Hepatocyte (in vitro differentiated cells): ENCODE measurements at regions not wholly inside any gene's neighbourhood (a gene's known extent, or its start where the extent isn't known, plus 50 kb on each side); places are given as distances from the start of the nearest gene placed in this dataset.

Experiments used
- DNase-seq: peaks from one replicate; pipeline ENCODE4 v3.0.0-alpha.2; 2016; ENCODE audit warnings: low spot score
- H2AFZ ChIP-seq: fragments of 200-600 bp; sonication (generic); 2 replicates; pipeline ENCODE4 v1.6.0; 2016; ENCODE audit warnings: antibody characterized with exemption, mild to moderate bottlenecking
- H3K27ac ChIP-seq: fragments of 200-600 bp; sonication (generic); 2 replicates; pipeline ENCODE4 v1.5.1; 2016; ENCODE audit warnings: mild to moderate bottlenecking
- H3K27me3 ChIP-seq: fragments of 200-600 bp; sonication (generic); 2 replicates; pipeline ENCODE4 v1.6.1; 2016
- H3K36me3 ChIP-seq: fragments of 200-600 bp; sonication (generic); replicated peaks from 2 replicates; pipeline ENCODE4 v1.5.1; 2016; ENCODE audit warnings: low read depth; ENCODE audit not compliant: insufficient read depth
- H3K4me1 ChIP-seq: fragments of 200-600 bp; sonication (generic); 2 replicates; pipeline ENCODE4 v1.5.1; 2016; ENCODE audit warnings: mild to moderate bottlenecking, moderate library complexity; ENCODE audit not compliant: insufficient read depth
- H3K4me2 ChIP-seq: fragments of 200-600 bp; sonication (generic); 2 replicates; pipeline ENCODE4 v1.6.0; 2016
- H3K4me3 ChIP-seq: fragments of 200-600 bp; sonication (generic); 2 replicates; pipeline ENCODE4 v1.5.1; 2016; ENCODE audit warnings: mild to moderate bottlenecking
- H3K79me2 ChIP-seq: fragments of 200-600 bp; sonication (generic); 2 replicates; pipeline ENCODE4 v1.6.0; 2017; ENCODE audit warnings: mild to moderate bottlenecking
- H3K9me2 ChIP-seq: fragments of 200-600 bp; sonication (generic); replicated peaks from 2 replicates; pipeline ENCODE4 v1.6.0; 2017; ENCODE audit warnings: mild to moderate bottlenecking; ENCODE audit not compliant: insufficient read depth
- H3K9me3 ChIP-seq: fragments of 200-600 bp; sonication (generic); 2 replicates; pipeline ENCODE4 v1.5.1; 2016; ENCODE audit warnings: low read depth, mild to moderate bottlenecking
- H4K20me1 ChIP-seq: fragments of 200-600 bp; sonication (generic); 2 replicates; pipeline ENCODE4 v1.6.0; 2016; ENCODE audit warnings: mild to moderate bottlenecking; ENCODE audit not compliant: insufficient read depth, poor library complexity, severe bottlenecking
- EZH2 ChIP-seq: fragments of 200-600 bp; sonication (generic); IDR thresholded peaks from 2 replicates; pipeline ENCODE4 v1.6.1; 2016; ENCODE audit warnings: antibody characterized with exemption, mild to moderate bottlenecking, borderline replicate concordance
- EZH2phosphoT487 ChIP-seq: fragments of 200-600 bp; sonication (generic); IDR thresholded peaks from one replicate; pipeline ENCODE4 v1.6.1; 2018; ENCODE audit warnings: antibody characterized with exemption, mild to moderate bottlenecking, low read depth, moderate library complexity; ENCODE audit not compliant: unreplicated experiment, severe bottlenecking
- WGBS: methylation state at CpG from one replicate; pipeline ENCODE4 v1.1.6; 2016; ENCODE audit warnings: low lambda C conversion rate; ENCODE audit errors: missing lambda C conversion rate; 5-methylcytosine and 5-hydroxymethylcytosine counted together
- TF ChIP-seq, protein P1 (sequence below): fragments of 200-600 bp; sonication (generic); IDR thresholded peaks from 2 replicates; pipeline ENCODE4 v1.5.1; 2016; ENCODE audit warnings: antibody characterized with exemption, mild to moderate bottlenecking; ENCODE audit not compliant: poor library complexity

- no peaks in the 10 kb centered on the region for H3K9me2 ChIP-seq
- H3K27me3 ChIP-seq, result no peaks in the 10 kb centered on the region
- TF ChIP-seq, protein P1, sequence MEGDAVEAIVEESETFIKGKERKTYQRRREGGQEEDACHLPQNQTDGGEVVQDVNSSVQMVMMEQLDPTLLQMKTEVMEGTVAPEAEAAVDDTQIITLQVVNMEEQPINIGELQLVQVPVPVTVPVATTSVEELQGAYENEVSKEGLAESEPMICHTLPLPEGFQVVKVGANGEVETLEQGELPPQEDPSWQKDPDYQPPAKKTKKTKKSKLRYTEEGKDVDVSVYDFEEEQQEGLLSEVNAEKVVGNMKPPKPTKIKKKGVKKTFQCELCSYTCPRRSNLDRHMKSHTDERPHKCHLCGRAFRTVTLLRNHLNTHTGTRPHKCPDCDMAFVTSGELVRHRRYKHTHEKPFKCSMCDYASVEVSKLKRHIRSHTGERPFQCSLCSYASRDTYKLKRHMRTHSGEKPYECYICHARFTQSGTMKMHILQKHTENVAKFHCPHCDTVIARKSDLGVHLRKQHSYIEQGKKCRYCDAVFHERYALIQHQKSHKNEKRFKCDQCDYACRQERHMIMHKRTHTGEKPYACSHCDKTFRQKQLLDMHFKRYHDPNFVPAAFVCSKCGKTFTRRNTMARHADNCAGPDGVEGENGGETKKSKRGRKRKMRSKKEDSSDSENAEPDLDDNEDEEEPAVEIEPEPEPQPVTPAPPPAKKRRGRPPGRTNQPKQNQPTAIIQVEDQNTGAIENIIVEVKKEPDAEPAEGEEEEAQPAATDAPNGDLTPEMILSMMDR, result no peak
- no peak for TF ChIP-seq EZH2
- no peak for TF ChIP-seq EZH2phosphoT487
- H3K36me3 ChIP-seq, result no peaks in the 10 kb centered on the region
- H3K4me3 ChIP-seq, result no peak overlapping the region
- H3K9me3 ChIP-seq, result no peaks in the 10 kb centered on the region
- WGBS, result 86% methylated on average over 3 of the region's 3 CpGs
- H4K20me1 ChIP-seq, result no peaks in the 10 kb centered on the region
- no peaks in the 10 kb centered on the region for H3K79me2 ChIP-seq
- H3K4me2 ChIP-seq, result no peak overlapping the region
- H2AFZ ChIP-seq, result no peak overlapping the region
- no peaks in the 10 kb centered on the region for H3K4me1 ChIP-seq
- DNase-seq, result no peak
- no peak overlapping the region for H3K27ac ChIP-seq
These were observed 133.5 kb upstream of the UBE2E3 start for GRCh38 chr2:180846756-180847472.

DNA sequence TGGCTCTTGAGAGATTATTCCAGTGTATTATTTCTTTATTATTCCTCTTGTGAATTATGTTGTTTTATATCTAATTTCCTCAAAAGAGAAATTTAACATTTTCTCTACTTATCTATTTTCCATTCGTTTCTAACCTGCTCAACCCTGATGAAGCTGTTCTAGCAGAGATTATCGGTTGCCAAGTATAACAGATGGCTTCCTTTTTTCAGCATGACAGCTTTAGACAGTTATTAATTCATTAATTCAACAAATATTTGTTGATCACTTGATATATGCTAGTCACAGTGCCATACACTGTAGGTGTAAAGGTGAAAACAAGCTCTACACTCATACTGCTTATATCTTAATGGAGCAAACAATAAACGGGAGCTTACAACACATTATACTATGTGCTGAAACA, 137.9 kb upstream of the UBE2E3 start:
- no peaks in the 10 kb centered on the region for H3K79me2 ChIP-seq
- no peak overlapping the region for H2AFZ ChIP-seq
- H3K27ac ChIP-seq, result no peak overlapping the region
- H3K9me3 ChIP-seq, result no peaks in the 10 kb centered on the region
- WGBS, result 78% methylated on average over 3 of the region's 3 CpGs
- no peaks in the 10 kb centered on the region for H3K27me3 ChIP-seq
- no peak for DNase-seq
- no peak overlapping the region for H3K4me2 ChIP-seq
- no peaks in the 10 kb centered on the region for H3K36me3 ChIP-seq
- H3K9me2 ChIP-seq, result no peaks in the 10 kb centered on the region
- no peaks in the 10 kb centered on the region for H3K4me1 ChIP-seq
- no peak overlapping the region for H3K4me3 ChIP-seq
- no peaks in the 10 kb centered on the region for H4K20me1 ChIP-seq
- TF ChIP-seq EZH2, result no peak
- TF ChIP-seq EZH2phosphoT487, result no peak

DNA sequence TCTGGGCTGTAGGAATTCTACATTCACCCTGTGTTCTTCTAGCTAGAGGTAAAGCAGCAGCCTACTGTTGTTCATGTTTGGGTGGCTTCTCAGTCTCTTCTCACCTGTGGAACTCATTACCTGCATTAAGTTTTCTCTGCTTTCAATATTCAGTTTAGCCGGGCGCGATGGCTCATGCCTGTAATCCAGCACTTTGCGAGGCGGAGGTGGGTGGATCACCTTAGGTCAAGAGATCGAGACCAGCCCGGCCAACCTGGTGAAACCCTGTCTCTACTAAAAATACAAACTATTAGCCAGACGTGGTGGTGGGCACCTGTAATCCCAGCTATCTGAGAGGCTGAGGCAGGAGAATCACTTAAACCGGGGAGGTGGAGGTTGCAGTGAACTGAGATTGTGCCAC, 139.8 kb upstream of the UBE2E3 start:
- no peaks in the 10 kb centered on the region for H4K20me1 ChIP-seq
- H3K4me3 ChIP-seq, result no peak overlapping the region
- TF ChIP-seq, protein P1, result no peak
- TF ChIP-seq EZH2phosphoT487, result no peak
- no peak for TF ChIP-seq EZH2
- H3K9me3 ChIP-seq, result no peaks in the 10 kb centered on the region
- H2AFZ ChIP-seq, result no peak overlapping the region
- no peak overlapping the region for H3K27ac ChIP-seq
- DNase-seq, result no peak
- no peaks in the 10 kb centered on the region for H3K36me3 ChIP-seq
- no peaks in the 10 kb centered on the region for H3K9me2 ChIP-seq
- H3K4me1 ChIP-seq, result no peaks in the 10 kb centered on the region
- H3K27me3 ChIP-seq, result no peaks in the 10 kb centered on the region
- no peaks in the 10 kb centered on the region for H3K79me2 ChIP-seq
- H3K4me2 ChIP-seq, result no peak overlapping the region
- 97% methylated on average over 9 of the region's 9 CpGs for WGBS

GRCh38 chr2:180829836-180830235, 150.6 kb upstream of the UBE2E3 start:
- no peaks in the 10 kb centered on the region for H3K79me2 ChIP-seq
- no peak overlapping the region for H3K4me2 ChIP-seq
- no peak overlapping the region for H2AFZ ChIP-seq
- H3K4me3 ChIP-seq, result no peak overlapping the region
- H3K27ac ChIP-seq, result no peak overlapping the region
- no peaks in the 10 kb centered on the region for H3K36me3 ChIP-seq
- no peaks in the 10 kb centered on the region for H3K4me1 ChIP-seq
- H4K20me1 ChIP-seq, result no peaks in the 10 kb centered on the region
- TF ChIP-seq EZH2 (no peak), EZH2phosphoT487 (no peak)
- TF ChIP-seq, protein P1, result no peak
- H3K27me3 ChIP-seq, result no peaks in the 10 kb centered on the region
- DNase-seq, result no peak
- no peaks in the 10 kb centered on the region for H3K9me3 ChIP-seq
- H3K9me2 ChIP-seq, result no peaks in the 10 kb centered on the region
